SW480 (cell line): ENCODE measurements at regions not wholly inside any gene's neighbourhood (a gene's known extent, or its start where the extent isn't known, plus 50 kb on each side); places are given as distances from the start of the nearest gene placed in this dataset.

Source experiments
- DNase-seq: peaks from one replicate; pipeline ENCODE4 v3.0.0-alpha.2; 2016; ENCODE audit warnings: low spot score

DNA sequence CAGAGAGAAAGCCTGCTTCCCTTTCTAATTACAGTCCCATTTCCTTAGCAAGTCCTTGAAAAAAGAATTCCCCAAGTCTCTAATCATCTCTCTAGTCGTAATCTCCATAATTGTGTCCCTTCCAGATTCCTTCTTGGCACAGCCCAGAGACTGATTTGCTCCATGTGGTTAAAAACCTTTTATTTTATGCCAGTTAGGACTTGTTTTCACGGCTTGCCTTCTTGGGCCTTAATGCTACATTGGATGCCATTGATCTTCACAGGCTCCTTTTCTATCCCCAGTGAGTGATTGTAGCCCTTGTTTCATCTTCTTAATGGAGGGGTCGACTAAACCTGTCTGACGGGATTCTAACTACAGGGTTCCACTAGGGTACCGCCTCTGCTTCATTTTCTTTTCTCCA, 650.6 kb upstream of the ARID1B start:
- DNase-seq, result no peak

DNA sequence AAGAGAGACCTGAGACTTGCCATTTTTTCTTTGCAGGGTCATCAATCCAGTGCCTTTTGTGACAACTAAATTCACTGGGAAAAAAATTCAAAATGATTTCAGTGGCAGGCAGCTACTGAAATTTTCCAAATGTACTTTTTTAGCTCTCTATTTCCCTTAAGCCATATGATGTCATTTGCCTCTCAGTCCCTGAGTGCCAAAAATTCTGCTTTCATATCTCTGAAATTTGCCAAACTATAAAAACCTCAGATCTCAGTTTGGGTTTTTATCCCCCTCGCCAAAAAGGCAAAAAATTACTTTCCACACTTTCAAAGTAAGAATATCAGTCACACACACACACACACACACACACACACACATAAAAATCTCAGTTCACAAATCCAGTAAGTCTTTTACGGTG, 651.3 kb upstream of the ARID1B start:
- no peak for DNase-seq

- no peak for DNase-seq
These were observed 653.4 kb upstream of the ARID1B start for GRCh38 chr6:156123731-156124130.

DNA sequence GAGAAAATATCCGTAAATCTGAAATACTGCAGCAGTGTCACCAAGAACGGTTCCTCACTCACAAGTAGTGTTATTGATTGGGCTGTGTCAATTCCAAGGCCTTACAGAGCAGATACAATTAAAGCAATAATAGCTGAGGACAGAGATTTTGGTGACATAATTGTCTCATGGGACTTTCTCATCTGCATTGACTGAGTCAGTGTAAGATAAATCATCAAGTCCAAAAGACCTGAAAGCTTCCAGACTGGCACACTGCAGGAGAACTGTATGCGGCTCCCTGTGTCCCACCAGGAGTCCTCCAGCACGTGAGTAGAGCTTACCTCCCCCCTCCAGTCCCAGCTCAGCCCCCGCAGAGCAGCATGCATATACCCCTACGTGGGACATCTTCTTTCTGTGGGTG, 655.2 kb upstream of the ARID1B start:
- DNase-seq, result no peak

DNA sequence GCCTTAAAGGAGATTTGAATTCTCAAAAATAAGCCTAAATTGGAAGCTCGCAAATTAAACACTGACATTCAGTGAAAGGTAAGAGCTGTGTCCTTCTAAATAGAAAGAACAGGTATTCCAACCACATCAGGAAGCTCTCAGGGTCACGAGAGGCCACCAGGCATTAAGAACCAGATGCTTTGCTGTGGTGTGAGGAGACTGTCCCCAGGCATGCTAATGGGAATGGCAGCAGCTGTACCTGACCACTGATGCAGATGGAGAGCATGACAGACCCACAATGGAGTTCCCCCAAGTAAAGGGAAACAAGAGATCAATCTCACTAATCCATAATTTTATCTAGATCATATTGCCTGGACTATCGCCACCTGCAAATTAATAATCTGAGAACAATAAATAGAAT, 658.9 kb upstream of the NOX3 start:
- no peak for DNase-seq

DNA sequence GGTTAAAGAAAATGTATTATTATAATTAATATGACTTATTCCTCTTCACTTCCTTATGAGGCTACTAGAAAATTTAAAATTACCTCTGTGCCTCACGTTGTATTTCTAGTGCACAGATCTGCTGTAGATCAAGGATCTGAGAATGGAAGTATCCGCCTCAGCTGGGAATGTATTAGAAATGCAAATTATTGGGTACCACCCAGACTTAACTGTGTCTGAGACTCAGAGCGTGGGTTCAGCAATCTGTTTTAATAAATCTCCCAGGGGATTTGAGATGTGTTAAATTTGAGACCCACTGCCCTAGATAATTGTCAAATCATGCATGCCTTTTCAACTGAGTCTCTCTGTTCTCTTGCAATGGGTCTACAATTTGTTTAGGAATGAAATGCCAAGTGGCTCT, 658.0 kb upstream of the NOX3 start:
- no peak for DNase-seq

DNA sequence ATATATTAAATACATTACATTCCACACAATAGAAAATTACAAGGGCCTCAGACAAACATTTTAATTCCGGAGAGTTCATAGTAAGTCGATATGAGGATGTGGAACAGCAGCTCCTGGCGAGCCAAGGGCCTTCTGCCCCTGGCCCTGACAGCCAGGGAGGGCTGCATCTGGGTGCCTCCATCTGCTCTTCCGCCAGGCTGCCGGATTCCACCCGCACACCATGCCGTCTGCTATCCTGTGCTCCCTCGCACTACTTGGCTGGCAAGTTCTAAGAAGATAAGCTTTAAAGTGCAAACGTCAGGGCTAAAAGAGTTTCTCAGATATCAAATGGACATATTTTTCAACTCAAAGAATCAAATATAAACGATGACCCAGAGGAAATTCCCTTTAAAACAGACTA, 656.3 kb upstream of the NOX3 start:
- DNase-seq, result no peak

DNA sequence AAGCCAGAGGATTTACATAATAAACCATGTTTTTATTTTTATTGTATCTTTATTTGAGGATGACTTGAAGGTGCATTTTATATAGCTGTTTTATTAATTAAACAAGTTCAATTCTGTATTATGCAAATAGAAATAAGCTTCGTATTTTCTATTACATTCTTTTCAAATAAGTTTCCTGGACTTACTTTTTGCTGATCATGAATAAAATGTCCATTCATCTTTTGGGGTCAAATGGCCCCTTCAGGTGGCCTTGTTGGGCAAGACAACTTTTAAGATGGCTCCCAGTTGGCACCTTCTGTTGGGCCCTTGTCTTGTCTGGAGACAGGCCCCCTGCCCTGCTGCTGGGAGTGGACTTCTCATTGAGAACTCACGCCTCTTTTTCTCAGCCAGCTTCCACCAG, 654.6 kb upstream of the NOX3 start:
- DNase-seq, result no peak

DNA sequence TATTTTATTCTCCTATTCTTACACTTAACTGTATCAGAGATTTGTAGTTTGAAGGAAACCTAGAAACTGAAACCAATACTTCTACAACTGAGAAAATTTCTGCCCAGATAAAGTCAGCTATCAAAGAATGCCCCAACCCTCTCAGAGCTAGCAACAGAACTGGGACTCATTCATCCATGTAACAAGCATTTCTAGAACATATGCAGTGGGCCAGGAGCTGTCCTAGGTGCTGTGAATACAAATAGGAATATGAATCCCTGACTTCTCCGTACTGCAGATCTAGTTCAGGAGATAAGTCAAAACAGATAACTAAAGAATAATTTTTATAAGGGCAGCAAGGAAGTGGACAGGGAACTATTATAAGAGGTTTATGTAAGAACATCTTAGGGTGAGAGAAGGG, 654.1 kb upstream of the NOX3 start:
- no peak for DNase-seq

- DNase-seq, result no peak
These were observed 652.0 kb upstream of the NOX3 start for GRCh38 chr6:156107624-156108101.

- peak; percentile 11 for DNase-seq
These were observed 646.5 kb upstream of the NOX3 start for GRCh38 chr6:156102129-156102528.

DNA sequence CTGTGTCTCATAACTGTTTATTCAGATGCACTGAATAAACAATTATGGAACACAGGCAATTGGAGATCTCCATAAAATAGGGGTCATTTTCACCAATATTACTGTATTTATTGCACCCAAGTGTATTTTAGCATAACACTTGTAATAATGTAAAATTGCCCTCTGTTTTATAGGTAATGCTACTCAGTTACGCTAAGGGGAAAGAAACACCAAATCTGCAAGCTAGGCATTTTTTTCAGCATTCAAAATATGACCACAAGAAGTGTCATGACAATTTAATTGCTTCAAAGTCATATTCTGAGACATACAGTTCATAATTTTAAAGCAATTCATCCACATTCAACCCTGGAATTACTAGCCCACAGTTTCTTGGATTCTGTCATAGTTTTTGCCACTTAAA, 643.2 kb upstream of the NOX3 start:
- no peak for DNase-seq

GRCh38 chr6:156087487-156087886, 631.8 kb upstream of the NOX3 start:
- DNase-seq, result no peak

DNA sequence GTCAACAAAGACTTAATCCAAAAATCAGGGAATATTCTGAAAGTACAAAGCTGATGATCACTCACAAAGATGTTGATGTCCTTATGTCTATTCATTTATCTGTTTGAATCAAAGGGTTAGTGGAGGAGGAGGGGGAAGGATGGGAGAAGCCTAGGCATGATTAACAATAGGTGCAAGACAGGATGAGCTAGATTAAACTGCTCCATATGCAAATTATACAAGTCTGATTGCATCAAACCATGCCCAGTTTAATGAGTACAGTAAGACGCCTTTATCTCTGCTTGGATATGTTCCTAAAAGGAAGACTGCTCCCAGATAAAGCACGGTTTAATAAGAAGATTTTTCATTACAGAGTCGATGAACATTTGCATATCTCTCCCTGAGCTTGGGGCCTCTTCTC, 626.4 kb upstream of the NOX3 start:
- no peak for DNase-seq

GRCh38 chr6:156080371-156080770, 624.7 kb upstream of the NOX3 start:
- no peak for DNase-seq

- DNase-seq, result no peak
These were observed 613.2 kb upstream of the NOX3 start for GRCh38 chr6:156068881-156069280.

DNA sequence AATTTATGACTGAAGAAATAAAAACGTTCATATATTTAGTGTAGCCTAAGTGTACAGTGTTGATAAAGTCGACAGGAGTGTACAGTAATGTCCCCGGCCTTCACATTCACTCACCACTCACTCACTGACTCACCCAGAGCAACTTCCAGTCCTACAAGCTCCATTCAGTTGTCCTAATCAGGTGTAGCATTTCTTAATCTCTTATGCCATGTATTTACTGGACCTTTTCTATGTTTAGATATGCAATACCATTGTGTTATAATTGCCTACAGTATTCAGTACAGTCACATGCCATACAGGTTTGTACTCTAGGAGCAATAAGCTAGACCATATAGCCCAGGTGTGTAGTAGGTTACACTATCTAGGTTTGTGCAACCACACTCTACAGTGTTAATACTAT, 610.2 kb upstream of the NOX3 start:
- no peak for DNase-seq

- DNase-seq, result no peak
These were observed 606.5 kb upstream of the NOX3 start for GRCh38 chr6:156062091-156062563.

DNA sequence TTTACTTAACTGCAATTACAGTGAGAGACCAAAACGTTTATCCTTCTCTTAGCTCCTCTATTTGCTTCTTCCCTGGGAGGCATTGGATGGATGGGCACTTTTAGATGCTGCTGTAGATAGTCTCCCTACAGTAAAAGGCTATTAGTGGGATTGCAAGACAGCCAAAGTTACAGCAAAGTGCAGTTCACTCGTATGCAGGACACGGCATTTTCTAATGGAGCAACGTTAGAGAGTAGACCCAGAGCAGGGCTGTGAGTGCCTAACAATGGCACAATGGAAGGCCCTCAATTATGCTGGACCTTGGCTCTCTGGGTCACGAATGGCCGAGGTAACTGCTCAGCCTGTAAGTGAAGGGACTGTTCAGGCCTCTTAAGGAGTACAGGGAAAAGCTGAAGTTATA, 605.8 kb upstream of the NOX3 start:
- no peak for DNase-seq

GRCh38 chr6:156060013-156060412, 604.4 kb upstream of the NOX3 start:
- DNase-seq, result no peak

DNA sequence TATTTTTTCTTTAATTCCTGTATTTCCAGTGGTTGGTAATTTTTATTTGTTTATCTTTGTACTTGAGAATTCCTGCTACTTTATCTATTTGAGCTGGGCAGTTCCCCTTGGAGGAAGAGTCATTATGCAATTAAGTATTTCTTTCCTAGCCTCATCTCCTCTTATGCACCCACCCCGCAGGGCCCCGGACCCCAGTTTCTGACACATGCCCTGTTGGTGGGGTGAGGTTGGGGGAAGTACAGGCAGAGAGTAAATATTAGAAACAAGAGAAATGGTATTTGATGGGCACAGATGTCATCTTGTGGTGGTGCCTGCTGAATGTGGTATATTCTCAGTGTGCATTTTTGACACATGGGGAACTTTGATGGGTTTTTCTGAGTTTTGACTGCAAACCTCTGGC, 602.7 kb upstream of the NOX3 start:
- DNase-seq, result no peak

GRCh38 chr6:156057869-156058268, 602.2 kb upstream of the NOX3 start:
- no peak for DNase-seq

DNA sequence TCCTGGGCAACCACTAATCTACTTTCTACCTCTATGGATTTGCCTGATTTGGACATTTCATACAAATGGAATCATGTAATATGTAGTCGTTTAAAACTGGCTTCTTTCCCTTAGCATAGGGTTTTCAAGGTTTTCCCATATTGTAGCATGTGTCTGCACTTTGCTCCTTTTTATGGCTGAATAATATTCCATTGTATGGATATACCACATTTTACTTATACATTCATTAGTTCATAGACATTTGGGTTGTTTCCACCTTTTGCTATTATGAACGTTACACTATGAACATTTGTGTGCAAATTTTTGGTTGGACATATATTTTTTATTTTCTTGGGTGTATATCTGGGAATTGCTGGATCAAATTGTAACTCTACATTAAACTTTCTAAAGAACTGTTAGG, 600.4 kb upstream of the NOX3 start:
- DNase-seq, result no peak

DNA sequence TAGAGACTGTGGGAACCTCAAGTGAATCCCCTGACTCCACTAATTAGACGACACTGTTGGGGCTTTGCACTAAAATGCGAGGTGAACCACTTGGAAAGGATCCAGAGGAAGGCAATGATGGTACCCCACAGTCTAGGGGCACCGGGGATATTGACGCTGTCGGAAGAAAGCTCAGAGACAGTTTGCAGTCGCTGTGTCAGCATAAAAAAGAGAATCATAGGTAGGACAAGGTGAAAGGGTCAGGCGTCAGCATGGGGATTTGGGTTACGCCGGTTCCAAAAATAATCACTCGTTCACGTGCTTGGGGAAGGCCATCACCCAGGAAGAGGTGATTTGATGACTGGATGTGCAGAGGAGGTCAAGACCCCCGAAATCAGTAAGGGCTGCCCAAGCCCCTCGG, 598.0 kb upstream of the NOX3 start:
- DNase-seq, result no peak

DNA sequence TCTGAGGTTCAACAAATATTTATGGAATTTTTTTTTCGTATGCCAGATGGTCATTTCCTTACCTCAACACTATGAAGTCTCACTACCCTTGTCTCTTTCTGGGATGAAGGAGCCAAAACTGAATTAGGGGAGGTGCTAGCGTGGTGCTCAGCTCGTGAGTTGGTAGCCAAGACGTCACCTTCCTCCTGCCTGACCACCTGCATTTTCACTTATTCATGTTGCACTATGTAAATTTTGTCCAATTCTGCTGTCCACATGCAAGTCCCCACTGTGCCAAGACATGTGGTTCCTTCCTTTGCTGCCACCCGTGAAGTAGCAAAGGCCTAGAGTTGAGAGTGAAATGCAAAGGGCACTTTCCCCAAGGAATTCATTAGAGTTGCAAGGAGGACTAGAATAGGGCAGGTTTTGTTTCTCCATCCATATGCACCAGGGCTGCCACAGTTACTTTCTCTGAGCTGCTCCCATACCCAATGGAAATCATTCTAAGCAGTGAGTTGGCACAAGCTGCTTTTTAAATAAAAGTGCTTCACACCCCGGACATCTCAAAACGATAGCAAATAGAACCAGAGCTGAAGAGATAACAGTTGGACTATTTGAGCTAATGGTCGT, 591.3 kb upstream of the NOX3 start:
- DNase-seq, result no peak
